ENCODE measurements at regions not wholly inside any gene's neighbourhood (a gene's known extent, or its start where the extent isn't known, plus 50 kb on each side); places are given as distances from the start of the nearest gene placed in this dataset.

- TF ChIP-seq YY1 (IDR thresholded peaks at IDR 0.05; ENCODE audit: insufficient read depth, insufficient read length): no peak
- TF ChIP-seq SUZ12 (IDR thresholded peaks at IDR 0.05; ENCODE audit: extremely low read depth, insufficient read depth, insufficient read length): no peak
- TF ChIP-seq ZNF274 (IDR thresholded peaks at IDR 0.05; ENCODE audit: low read depth, low read length): no peak
Measured at GRCh38 chr3:103203441-103203840, 768.6 kb downstream of the ZPLD1 start.
